PC-3 (cell line): ENCODE measurements at regions not wholly inside any gene's neighbourhood (a gene's known extent, or its start where the extent isn't known, plus 50 kb on each side); places are given as distances from the start of the nearest gene placed in this dataset.
A peak's percentile ranks its signal among the peaks of the same experiment; 100 is the strongest.

ENCODE experiments used
- ATAC-seq: fragments of 200-7000 bp; cut with Tn5 transposase; 2 replicates; pipeline ENCODE4 v1.9.1; 2020; ENCODE audit warnings: mild to moderate bottlenecking, moderate library complexity
- BruUV-seq: library from RNA; stranded (reverse); fragments of 400-500 nt; replicated peaks from 2 replicates; lab custom pipeline; 2021; lab: Mats Ljungman, UMichigan
- CTCF ChIA-PET: fragments of 300-600 bp; sonication (Branson Sonifier 250); formaldehyde crosslinking; loops from one replicate; lab custom pipeline; 2022; ENCODE audit warnings: antibody characterized with exemption; lab: Charles Lee
- POLR2A ChIA-PET: fragments of 300-600 bp; sonication (Branson Sonifier 250); formaldehyde crosslinking; loops from one replicate; lab custom pipeline; 2022; ENCODE audit warnings: antibody characterized with exemption; ENCODE audit not compliant: unreplicated experiment; lab: Charles Lee
- DNase-seq: peaks from one replicate; pipeline ENCODE4 v3.0.0-alpha.2; 2015
- H2AFZ ChIP-seq: fragments of 300-600 bp; sonication (generic); 2 replicates; pipeline ENCODE4 v1.6.0; 2016; ENCODE audit warnings: antibody characterized with exemption, low read length
- H3F3A ChIP-seq: fragments of 300-600 bp; sonication (generic); one replicate; pipeline ENCODE4 v1.6.0; 2017; ENCODE audit warnings: antibody characterized with exemption, low read length, control low read depth, mild to moderate bottlenecking; ENCODE audit not compliant: unreplicated experiment
- H3K27ac ChIP-seq: fragments of 300-600 bp; sonication (generic); 2 replicates; pipeline ENCODE4 v1.5.1; 2016; ENCODE audit warnings: mild to moderate bottlenecking, low read length
- H3K27me3 ChIP-seq: fragments of 300-600 bp; sonication (generic); 2 replicates; pipeline ENCODE4 v1.6.1; 2016; ENCODE audit warnings: low read length, mixed read lengths
- H3K36me3 ChIP-seq: fragments of 300-600 bp; sonication (generic); 2 replicates; pipeline ENCODE4 v1.6.1; 2016; ENCODE audit warnings: low read depth, mixed run types, low read length, mixed read lengths
- H3K4me1 ChIP-seq: fragments of 300-600 bp; sonication (generic); 2 replicates; pipeline ENCODE4 v1.5.1; 2016; ENCODE audit warnings: low read length; ENCODE audit not compliant: insufficient read depth
- H3K4me2 ChIP-seq: fragments of 300-600 bp; sonication (generic); 2 replicates; pipeline ENCODE4 v1.6.0; 2016; ENCODE audit warnings: low read length
- H3K4me3 ChIP-seq: fragments of 300-600 bp; sonication (generic); 2 replicates; pipeline ENCODE4 v1.5.1; 2016; ENCODE audit warnings: mild to moderate bottlenecking, low read length, mixed read lengths
- H3K79me2 ChIP-seq: fragments of 300-600 bp; sonication (generic); 2 replicates; pipeline ENCODE4 v1.6.1; 2017; ENCODE audit warnings: low read length, mixed read lengths
- H3K9ac ChIP-seq: fragments of 300-600 bp; sonication (generic); 2 replicates; pipeline ENCODE4 v1.6.0; 2016; ENCODE audit warnings: mild to moderate bottlenecking, low read length
- H3K9me2 ChIP-seq: fragments of 300-600 bp; sonication (generic); replicated peaks from 2 replicates; pipeline ENCODE4 v1.6.1; 2016; ENCODE audit warnings: mixed run types, low read length, mixed read lengths
- H3K9me3 ChIP-seq: fragments of 300-600 bp; sonication (generic); 2 replicates; pipeline ENCODE4 v1.6.1; 2016; ENCODE audit warnings: low read length, mixed read lengths
- H4K20me1 ChIP-seq: fragments of 300-600 bp; sonication (generic); 2 replicates; pipeline ENCODE4 v1.6.1; 2016; ENCODE audit warnings: low read length, mixed read lengths
- EZH2phosphoT487 ChIP-seq: fragments of 300-600 bp; sonication (generic); IDR thresholded peaks from 2 replicates; pipeline ENCODE4 v1.6.1; 2018; ENCODE audit warnings: mild to moderate bottlenecking, antibody characterized with exemption, low read length, borderline replicate concordance
- intact Hi-C: fragments of 100-400 bp; cut with micrococcal nuclease; formaldehyde crosslinking; loops from 2 replicates; pipeline ENCODE4 v1.9.0; 2023

GRCh38 chr1:149849111-149849946 lies 50.0 kb upstream of the BOLA1 start:
- POLR2A ChIA-PET = interaction anchor here (0.6 to 1.1 kb wide), 2 partner anchors 37 to 38 kb away, joined by 5 to 7 read pairs; a partner anchor contains a TSS
- peaks cover 5% of the 10 kb centered on the region for H4K20me1 ChIP-seq
- no TSS peak for BruUV-seq
- no peaks in the 10 kb centered on the region for H3K36me3 ChIP-seq
- peaks cover 38% of the 10 kb centered on the region for H3K4me1 ChIP-seq
- peaks cover 58% of the 10 kb centered on the region for H3K79me2 ChIP-seq
- peak overlapping the region; percentile 98 for H3K4me2 ChIP-seq
- H3K27me3 ChIP-seq = no peaks in the 10 kb centered on the region
- DNase-seq = peak; percentile 16
- peak overlapping the region; percentile 37 for H3K27ac ChIP-seq
- H2AFZ ChIP-seq = no peak overlapping the region
- CTCF ChIA-PET = no interaction called here
- H3K9me2 ChIP-seq = no peaks in the 10 kb centered on the region
- peak overlapping the region; percentile 90 for H3K4me3 ChIP-seq
- no peak for TF ChIP-seq EZH2phosphoT487
- H3K9me3 ChIP-seq = no peaks in the 10 kb centered on the region
- H3F3A ChIP-seq = no peaks in the 10 kb centered on the region
- intact Hi-C loops = no loop called here
- peak overlapping the region; percentile 83 for H3K9ac ChIP-seq
- no peak for ATAC-seq
